ENCODE measurements at regions not wholly inside any gene's neighbourhood (a gene's known extent, or its start where the extent isn't known, plus 50 kb on each side); places are given as distances from the start of the nearest gene placed in this dataset.

GRCh38 chr5:13189532-13189931, 755.0 kb downstream of the DNAH5 start (continued):
- TF ChIP-seq CHD7 (IDR thresholded peaks at IDR 0.05; ENCODE audit: insufficient replicate concordance, low read length) (no peak), BACH1 (IDR thresholded peaks at IDR 0.05; ENCODE audit: low read length) (no peak), CREB1 (IDR thresholded peaks at IDR 0.05) (no peak), SP2 (IDR thresholded peaks at IDR 0.05; ENCODE audit: low read length) (no peak), POLR2AphosphoS5 (IDR thresholded peaks at IDR 0.05; ENCODE audit: low read depth, low read length) (no peak), FOSL1 (IDR thresholded peaks at IDR 0.05; ENCODE audit: insufficient read depth, low read depth, low read length) (no peak), RAD21 (IDR thresholded peaks at IDR 0.05 in 1 of 2, conservative IDR thresholded peaks at IDR 0.05 in 1 of 2; ENCODE audit: low read depth in 2 of 2, low read length in 2 of 2) (no peak), EGR1 (IDR thresholded peaks at IDR 0.05; ENCODE audit: borderline replicate concordance, low read depth, low read length) (no peak), PHF8 (conservative IDR thresholded peaks at IDR 0.05; ENCODE audit: low read depth, low read length) (no peak), EP300 (IDR thresholded peaks at IDR 0.05; ENCODE audit: borderline replicate concordance in 1 of 2, low read depth in 2 of 2, low read length in 2 of 2) (no peak), CHD1 (IDR thresholded peaks at IDR 0.05; ENCODE audit: low read depth, low read length) (no peak)

Data from H1 (cell line).